Parathyroid adenoma (tissue), 2 donors: ENCODE measurements at regions not wholly inside any gene's neighbourhood (a gene's known extent, or its start where the extent isn't known, plus 50 kb on each side); places are given as distances from the start of the nearest gene placed in this dataset.

Experiments
- H2AFZ ChIP-seq: fragments of 300-600 bp; sonication (generic); one replicate; pipeline ENCODE4 v1.7.0; 2017; ENCODE audit warnings: antibody characterized with exemption, mild to moderate bottlenecking
- H3K27ac ChIP-seq: fragments of 300-600 bp; sonication (generic); one replicate; pipeline ENCODE4 v1.7.0; 2017
- H3K27me3 ChIP-seq: fragments of 300-600 bp; sonication (generic); one replicate; pipeline ENCODE4 v1.7.0; 2017; ENCODE audit warnings: low read length; ENCODE audit not compliant: control insufficient read depth, insufficient read depth
- H3K36me3 ChIP-seq: fragments of 300-600 bp; sonication (generic); one replicate; pipeline ENCODE4 v1.7.0; 2017; ENCODE audit warnings: low read length; ENCODE audit not compliant: control insufficient read depth, insufficient read depth
- H3K4me1 ChIP-seq: fragments of 300-600 bp; sonication (generic); one replicate; pipeline ENCODE4 v1.7.0; 2017; ENCODE audit warnings: control low read depth
- H3K4me2 ChIP-seq: fragments of 300-600 bp; sonication (generic); one replicate; pipeline ENCODE4 v1.7.0; 2017; ENCODE audit warnings: low read length
- H3K4me3 ChIP-seq: fragments of 300-600 bp; sonication (generic); one replicate; pipeline ENCODE4 v1.7.0; 2017; ENCODE audit warnings: low read depth, low read length
- H3K79me2 ChIP-seq: fragments of 300-600 bp; sonication (generic); one replicate; pipeline ENCODE4 v1.7.0; 2017; ENCODE audit warnings: control low read depth
- H3K9ac ChIP-seq: fragments of 300-600 bp; sonication (generic); one replicate; pipeline ENCODE4 v1.7.0; 2017; ENCODE audit warnings: mild to moderate bottlenecking
- H3K9me3 ChIP-seq: fragments of 300-600 bp; sonication (generic); one replicate; pipeline ENCODE4 v1.7.0; 2017; ENCODE audit warnings: low read length; ENCODE audit not compliant: control insufficient read depth
- TF ChIP-seq, protein P1 (sequence below): fragments of 300-600 bp; sonication (generic); IDR thresholded peaks from one replicate; pipeline ENCODE4 v1.7.0; 2017; ENCODE audit warnings: antibody characterized with exemption, mild to moderate bottlenecking
- donor health status: primary hyperparathyroidism.

- Histone ChIP-seq H3K4me2 (no peak overlapping the region), H3K4me3 (no peak overlapping the region), H3K27ac (no peak overlapping the region), H3K27me3 (no peaks in the 10 kb centered on the region), H3K9me3 (no peaks in the 10 kb centered on the region), H3K9ac (no peak overlapping the region), H3K79me2 (no peaks in the 10 kb centered on the region), H2AFZ (no peak overlapping the region), H3K36me3 (no peaks in the 10 kb centered on the region), H3K4me1 (no peaks in the 10 kb centered on the region)
- TF ChIP-seq, protein P1, sequence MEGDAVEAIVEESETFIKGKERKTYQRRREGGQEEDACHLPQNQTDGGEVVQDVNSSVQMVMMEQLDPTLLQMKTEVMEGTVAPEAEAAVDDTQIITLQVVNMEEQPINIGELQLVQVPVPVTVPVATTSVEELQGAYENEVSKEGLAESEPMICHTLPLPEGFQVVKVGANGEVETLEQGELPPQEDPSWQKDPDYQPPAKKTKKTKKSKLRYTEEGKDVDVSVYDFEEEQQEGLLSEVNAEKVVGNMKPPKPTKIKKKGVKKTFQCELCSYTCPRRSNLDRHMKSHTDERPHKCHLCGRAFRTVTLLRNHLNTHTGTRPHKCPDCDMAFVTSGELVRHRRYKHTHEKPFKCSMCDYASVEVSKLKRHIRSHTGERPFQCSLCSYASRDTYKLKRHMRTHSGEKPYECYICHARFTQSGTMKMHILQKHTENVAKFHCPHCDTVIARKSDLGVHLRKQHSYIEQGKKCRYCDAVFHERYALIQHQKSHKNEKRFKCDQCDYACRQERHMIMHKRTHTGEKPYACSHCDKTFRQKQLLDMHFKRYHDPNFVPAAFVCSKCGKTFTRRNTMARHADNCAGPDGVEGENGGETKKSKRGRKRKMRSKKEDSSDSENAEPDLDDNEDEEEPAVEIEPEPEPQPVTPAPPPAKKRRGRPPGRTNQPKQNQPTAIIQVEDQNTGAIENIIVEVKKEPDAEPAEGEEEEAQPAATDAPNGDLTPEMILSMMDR = no peak
Measured at GRCh38 chr16:86089334-86089900, 190.5 kb downstream of the IRF8 start.

DNA sequence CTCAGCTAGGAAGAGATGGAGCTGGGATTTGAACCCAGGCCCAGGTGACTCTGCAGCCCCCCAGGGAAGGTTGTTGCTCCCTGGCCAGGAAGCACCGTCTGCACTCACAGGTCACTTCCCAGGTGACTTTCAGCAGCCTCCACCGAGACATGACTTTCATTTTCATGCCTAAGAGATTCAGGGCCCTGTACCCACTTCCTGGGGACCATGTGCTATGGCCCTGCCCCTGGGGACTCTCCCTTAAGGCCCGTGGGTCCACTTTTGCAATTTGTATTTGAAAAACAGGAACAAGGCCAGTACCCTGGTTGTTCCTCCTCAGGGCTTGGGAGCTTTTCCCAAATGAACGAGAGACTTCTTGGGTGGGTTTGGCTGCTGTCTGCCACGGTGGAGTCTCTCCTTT, 191.0 kb downstream of the IRF8 start:
- Histone ChIP-seq H3K9me3 (no peaks in the 10 kb centered on the region), H3K36me3 (no peaks in the 10 kb centered on the region), H3K27ac (no peak overlapping the region), H2AFZ (no peak overlapping the region), H3K79me2 (no peaks in the 10 kb centered on the region), H3K4me2 (no peak overlapping the region), H3K4me1 (no peaks in the 10 kb centered on the region), H3K4me3 (no peak overlapping the region), H3K9ac (no peak overlapping the region), H3K27me3 (no peaks in the 10 kb centered on the region)
- TF ChIP-seq, protein P1 = no peak

GRCh38 chr16:86090461-86091170, 191.7 kb downstream of the IRF8 start:
- H3K27me3 ChIP-seq = no peaks in the 10 kb centered on the region

DNA sequence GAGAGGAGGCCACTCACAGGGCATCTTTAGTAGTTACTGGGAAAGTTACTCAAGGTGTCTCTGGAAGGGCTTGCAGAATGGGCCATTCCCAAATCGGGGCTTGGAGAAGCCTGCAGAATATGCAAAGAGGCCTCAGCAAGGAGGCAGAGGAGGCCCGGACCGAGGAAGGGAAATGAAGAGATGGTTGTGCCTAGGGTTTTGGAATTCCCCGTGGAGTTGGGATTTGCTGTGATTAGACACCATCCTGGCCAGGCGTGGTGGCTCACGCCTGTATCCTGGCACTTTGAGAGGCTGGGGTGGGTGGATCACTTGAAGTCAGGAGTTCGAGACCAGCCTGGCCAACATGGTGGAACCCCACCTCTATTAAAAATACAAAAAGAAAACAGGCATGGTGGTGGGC, 193.0 kb downstream of the IRF8 start:
- Histone ChIP-seq H2AFZ (no peak overlapping the region), H3K9me3 (no peaks in the 10 kb centered on the region), H3K27ac (no peak overlapping the region), H3K36me3 (no peaks in the 10 kb centered on the region), H3K4me1 (no peaks in the 10 kb centered on the region), H3K79me2 (no peaks in the 10 kb centered on the region), H3K27me3 (no peaks in the 10 kb centered on the region), H3K4me2 (no peak overlapping the region), H3K9ac (no peak overlapping the region), H3K4me3 (no peak overlapping the region)
- TF ChIP-seq, protein P1 = no peak

More at GRCh38 chr16:86090461-86091170, 191.7 kb downstream of the IRF8 start:
- TF ChIP-seq, protein P1 = no peak
- H3K4me3 ChIP-seq = no peak overlapping the region
- H3K9me3 ChIP-seq = no peaks in the 10 kb centered on the region
- no peaks in the 10 kb centered on the region for H3K79me2 ChIP-seq
- H3K4me1 ChIP-seq = no peaks in the 10 kb centered on the region
- no peaks in the 10 kb centered on the region for H3K36me3 ChIP-seq
- no peak overlapping the region for H3K4me2 ChIP-seq
- no peak overlapping the region for H3K9ac ChIP-seq
- H3K27ac ChIP-seq = no peak overlapping the region
- no peak overlapping the region for H2AFZ ChIP-seq
